Upper lobe of right lung (tissue), 1 donor: ENCODE measurements at regions not wholly inside any gene's neighbourhood (a gene's known extent, or its start where the extent isn't known, plus 50 kb on each side); places are given as distances from the start of the nearest gene placed in this dataset.

Experiments used
- ATAC-seq: fragments of 200-7000 bp; cut with Tn5 transposase; one replicate; pipeline ENCODE4 v1.9.1; 2020; ENCODE audit warnings: mild to moderate bottlenecking, moderate library complexity
- DNase-seq: peaks from one replicate; pipeline ENCODE4 v3.0.0-alpha.2; 2020
- H3K27ac ChIP-seq: fragments of 200-600 bp; one replicate; pipeline ENCODE4 v1.8.0; 2022
- H3K27me3 ChIP-seq: fragments of 200-600 bp; one replicate; pipeline ENCODE4 v1.8.0; 2022; ENCODE audit warnings: mild to moderate bottlenecking
- H3K36me3 ChIP-seq: fragments of 200-600 bp; one replicate; pipeline ENCODE4 v1.8.0; 2022
- H3K4me1 ChIP-seq: fragments of 200-600 bp; one replicate; pipeline ENCODE4 v1.8.0; 2022
- H3K4me3 ChIP-seq: fragments of 200-600 bp; one replicate; pipeline ENCODE4 v1.8.0; 2022; ENCODE audit warnings: mild to moderate bottlenecking
- H3K9me3 ChIP-seq: fragments of 200-600 bp; one replicate; pipeline ENCODE4 v1.8.0; 2022
- CTCF ChIP-seq: fragments of 200-600 bp; IDR thresholded peaks from one replicate; pipeline ENCODE4 v1.8.0; 2022; ENCODE audit warnings: antibody characterized with exemption
- intact Hi-C: fragments of 100-400 bp; cut with DNase I; formaldehyde crosslinking; loops from one replicate; pipeline ENCODE4 v1.11.0; 2022
- donor health status: DM: no; HTN: yes; CAD: no; lungs with severe emphysema.

GRCh38 chr12:46465307-46465706 is 92.7 kb upstream of the SLC38A2 start:
- TF ChIP-seq CTCF = no peak
- intact Hi-C loops = no loop called here
- H3K9me3 ChIP-seq = no peaks in the 10 kb centered on the region

GRCh38 chr12:46464863-46465262 is 92.3 kb upstream of the SLC38A2 start:
- ATAC-seq = no peak
- no peak for DNase-seq
- no peak overlapping the region for H3K27ac ChIP-seq
- intact Hi-C loops = no loop called here
- H3K4me3 ChIP-seq = no peak overlapping the region
- H3K9me3 ChIP-seq = no peaks in the 10 kb centered on the region
- no peaks in the 10 kb centered on the region for H3K27me3 ChIP-seq
- no peaks in the 10 kb centered on the region for H3K36me3 ChIP-seq
- TF ChIP-seq CTCF = no peak
- peaks cover 13% of the 10 kb centered on the region for H3K4me1 ChIP-seq

More at GRCh38 chr12:46465307-46465706, 92.7 kb upstream of the SLC38A2 start:
- Histone ChIP-seq H3K4me3 (no peak overlapping the region), H3K27me3 (no peaks in the 10 kb centered on the region), H3K27ac (no peak overlapping the region), H3K4me1 (peaks cover 8% of the 10 kb centered on the region), H3K36me3 (no peaks in the 10 kb centered on the region)
- DNase-seq = no peak
- no peak for ATAC-seq

GRCh38 chr12:46462641-46463355 is 90.2 kb upstream of the SLC38A2 start:
- ATAC-seq = no peak
- H3K27me3 ChIP-seq = no peaks in the 10 kb centered on the region
- intact Hi-C loops = no loop called here
- H3K9me3 ChIP-seq = no peaks in the 10 kb centered on the region
- no peak for TF ChIP-seq CTCF
- no peaks in the 10 kb centered on the region for H3K36me3 ChIP-seq
- peak overlapping the region; percentile 7 for H3K27ac ChIP-seq
- no peak overlapping the region for H3K4me3 ChIP-seq
- peaks cover 25% of the 10 kb centered on the region for H3K4me1 ChIP-seq
- no peak for DNase-seq

GRCh38 chr12:46461907-46462640 is 89.5 kb upstream of the SLC38A2 start:
- Histone ChIP-seq H3K9me3 (no peaks in the 10 kb centered on the region), H3K36me3 (no peaks in the 10 kb centered on the region), H3K4me1 (peaks cover 25% of the 10 kb centered on the region), H3K27ac (peak overlapping the region; percentile 7), H3K4me3 (no peak overlapping the region), H3K27me3 (no peaks in the 10 kb centered on the region)
- TF ChIP-seq CTCF = no peak
- no peak for ATAC-seq
- no peak for DNase-seq
- intact Hi-C loops = no loop called here

GRCh38 chr12:46461459-46461858 is 88.9 kb upstream of the SLC38A2 start:
- H3K4me3 ChIP-seq = no peak overlapping the region
- intact Hi-C loops = no loop called here
- no peak for DNase-seq
- H3K27ac ChIP-seq = no peak overlapping the region
- no peaks in the 10 kb centered on the region for H3K27me3 ChIP-seq
- TF ChIP-seq CTCF = no peak
- H3K4me1 ChIP-seq = peaks cover 25% of the 10 kb centered on the region
- H3K36me3 ChIP-seq = no peaks in the 10 kb centered on the region
- no peak for ATAC-seq
- H3K9me3 ChIP-seq = no peaks in the 10 kb centered on the region
